H1 (cell line): ENCODE measurements at regions not wholly inside any gene's neighbourhood (a gene's known extent, or its start where the extent isn't known, plus 50 kb on each side); places are given as distances from the start of the nearest gene placed in this dataset.

Experiments used
- CTCF ChIA-PET: fragments of 300-600 bp; sonication (Branson Sonifier 250); formaldehyde crosslinking; loops from one replicate; lab custom pipeline; 2021; ENCODE audit not compliant: partially characterized antibody; lab: Charles Lee
- POLR2A ChIA-PET: fragments of 300-600 bp; sonication (Branson Sonifier 250); formaldehyde crosslinking; loops from one replicate; lab custom pipeline; 2021; ENCODE audit warnings: inconsistent platforms; ENCODE audit not compliant: partially characterized antibody; lab: Charles Lee
- DNase-seq, 2 experiments: peaks; one replicate each; pipeline versions ENCODE4 v3.0.0 to v3.0.0-alpha.2; 2010 to 2022; ENCODE audit warnings: low spot score in 2 of 2, low read depth in 1 of 2, mixed read lengths in 1 of 2
- FAIRE-seq: peaks from 2 replicates; lab custom pipeline; 2011; peaks lifted over from hg19 to GRCh38; lab: Jason Lieb, UNC
- H2AFZ ChIP-seq: 2 replicates; pipeline ENCODE4 v1.8.1; 2012; ENCODE audit warnings: low read length, inconsistent platforms
- H2AK5ac ChIP-seq: 2 replicates; pipeline ENCODE4 v1.6.1; 2013; ENCODE audit warnings: low read depth, low read length
- H2BK120ac ChIP-seq: replicated peaks from 2 replicates; pipeline ENCODE3; 2013; ENCODE audit warnings: low read depth, low read length, inconsistent platforms
- H2BK12ac ChIP-seq: 2 replicates; pipeline ENCODE4 v1.6.1; 2013; ENCODE audit warnings: low read depth, low read length
- H2BK15ac ChIP-seq: 2 replicates; pipeline ENCODE4 v1.6.1; 2013; ENCODE audit warnings: low read length
- H2BK20ac ChIP-seq: 2 replicates; pipeline ENCODE4 v1.6.1; 2013; ENCODE audit warnings: low read length
- H2BK5ac ChIP-seq: 2 replicates; pipeline ENCODE4 v1.6.1; 2013; ENCODE audit warnings: low read depth, low read length
- H3K14ac ChIP-seq: 2 replicates; pipeline ENCODE4 v1.6.1; 2013; ENCODE audit warnings: inconsistent platforms; ENCODE audit not compliant: insufficient read length
- H3K18ac ChIP-seq: 2 replicates; pipeline ENCODE4 v1.6.1; 2013; ENCODE audit warnings: low read length; ENCODE audit errors: extremely low read depth
- H3K23ac ChIP-seq: 2 replicates; pipeline ENCODE4 v1.6.1; 2013; ENCODE audit warnings: inconsistent platforms; ENCODE audit not compliant: insufficient read length
- H3K23me2 ChIP-seq: 2 replicates; pipeline ENCODE4 v1.6.1; 2013; ENCODE audit warnings: low read depth, low read length
- H3K27ac ChIP-seq: 2 replicates; pipeline ENCODE4 v1.6.1; 2011; ENCODE audit warnings: low read depth, low read length, inconsistent platforms
- H3K27me3 ChIP-seq, 4 experiments: replicated peaks in 1 of 4; 1 replicate in 1 of 4; 2 replicates in 3 of 4; pipeline versions ENCODE4 v1.6.1 to v1.8.1; 2011 to 2013; ENCODE audit warnings: low read length in 3 of 4, mild to moderate bottlenecking in 3 of 4, inconsistent platforms in 2 of 4, mixed read lengths in 2 of 4, moderate library complexity in 1 of 4; ENCODE audit not compliant: control insufficient read depth in 3 of 4, insufficient read depth in 3 of 4; ENCODE audit errors: extremely low read depth in 1 of 4
- H3K36me3 ChIP-seq, 4 experiments: 2 replicates each; pipeline versions ENCODE4 v1.6.1 to v1.8.1; 2011 to 2013; ENCODE audit warnings: mild to moderate bottlenecking in 4 of 4, low read length in 3 of 4, moderate library complexity in 2 of 4, control low read depth in 1 of 4, inconsistent platforms in 1 of 4; ENCODE audit not compliant: insufficient read depth in 4 of 4, control insufficient read depth in 2 of 4
- H3K4ac ChIP-seq: replicated peaks from 2 replicates; pipeline ENCODE3; 2013; ENCODE audit warnings: low read length, low read depth, mixed read lengths, inconsistent platforms; ENCODE audit not compliant: insufficient read length
- H3K4me1 ChIP-seq, 4 experiments: replicated peaks in 1 of 4; 1 replicate in 1 of 4; 2 replicates in 3 of 4; pipeline versions ENCODE4 v1.6.1 to v1.8.1; 2011 to 2013; ENCODE audit warnings: low read length in 3 of 4, inconsistent platforms in 2 of 4, mixed read lengths in 1 of 4; ENCODE audit not compliant: insufficient read depth in 4 of 4, control insufficient read depth in 3 of 4
- H3K4me2 ChIP-seq, 2 experiments: 2 replicates each; pipeline versions ENCODE4 v1.6.1 to v1.8.1; 2011 to 2013; ENCODE audit warnings: low read depth in 2 of 2, low read length in 2 of 2, control low read depth in 1 of 2, inconsistent platforms in 1 of 2, mild to moderate bottlenecking in 1 of 2; ENCODE audit not compliant: insufficient read depth in 1 of 2
- H3K4me3 ChIP-seq, 4 experiments: fragments of 200-600, 300-600 bp in 1 of 4; sonication (generic), shearing (Covaris generic), sonication (Bioruptor Twin) in 1 of 4; 2 replicates each; pipeline versions ENCODE4 v1.5.1 to v1.8.1; 2011 to 2016; ENCODE audit warnings: low read length in 4 of 4, low read depth in 3 of 4, control low read depth in 2 of 4, inconsistent platforms in 2 of 4, mild to moderate bottlenecking in 2 of 4, mixed read lengths in 1 of 4, moderate library complexity in 1 of 4; ENCODE audit not compliant: insufficient read depth in 2 of 4; ENCODE audit errors: extremely low read depth in 1 of 4
- H3K56ac ChIP-seq: replicated peaks from 2 replicates; pipeline ENCODE3; 2013; ENCODE audit warnings: low read depth, mild to moderate bottlenecking, mixed read lengths, low read length, inconsistent platforms; ENCODE audit not compliant: insufficient read length
- H3K79me1 ChIP-seq: 2 replicates; pipeline ENCODE4 v1.6.1; 2013; ENCODE audit warnings: low read depth, low read length, control low read depth
- H3K79me2 ChIP-seq, 2 experiments: 2 replicates each; pipeline versions ENCODE4 v1.6.1 to v1.8.1; 2012 to 2013; ENCODE audit warnings: low read length in 2 of 2, mild to moderate bottlenecking in 2 of 2, inconsistent platforms in 1 of 2; ENCODE audit not compliant: insufficient read depth in 2 of 2, control insufficient read depth in 1 of 2
- H3K9ac ChIP-seq, 4 experiments: replicated peaks in 1 of 4; 1 replicate in 1 of 4; 2 replicates in 3 of 4; pipeline versions ENCODE4 v1.6.1 to v1.8.1; 2011 to 2013; ENCODE audit warnings: low read depth in 3 of 4, low read length in 3 of 4, control low read depth in 2 of 4, mild to moderate bottlenecking in 2 of 4, moderate library complexity in 2 of 4, inconsistent platforms in 1 of 4; ENCODE audit errors: extremely low read depth in 1 of 4
- H3K9me3 ChIP-seq, 2 experiments: 2 replicates each; pipeline versions ENCODE4 v1.6.1 to v1.8.1; 2012 to 2013; ENCODE audit warnings: mild to moderate bottlenecking in 2 of 2, moderate library complexity in 2 of 2, control low read depth in 1 of 2, inconsistent platforms in 1 of 2, low read depth in 1 of 2, low read length in 1 of 2, mixed read lengths in 1 of 2; ENCODE audit not compliant: insufficient read depth in 2 of 2
- H4K20me1 ChIP-seq, 2 experiments: replicated peaks in 1 of 2; 2 replicates each; pipeline versions ENCODE3 to v1.8.1; 2011 to 2013; ENCODE audit warnings: inconsistent platforms in 2 of 2, low read length in 2 of 2, mild to moderate bottlenecking in 1 of 2; ENCODE audit not compliant: insufficient read depth in 2 of 2, control insufficient read depth in 1 of 2
- H4K5ac ChIP-seq: 2 replicates; pipeline ENCODE4 v1.6.1; 2013; ENCODE audit warnings: low read length, low read depth, mixed read lengths, inconsistent platforms; ENCODE audit not compliant: insufficient read length
- H4K8ac ChIP-seq: 2 replicates; pipeline ENCODE4 v1.8.0; 2013; ENCODE audit warnings: mild to moderate bottlenecking, moderate library complexity, low read length, inconsistent platforms; ENCODE audit not compliant: insufficient read depth; ENCODE audit errors: extremely low read depth
- H4K91ac ChIP-seq: replicated peaks from 2 replicates; pipeline ENCODE3; 2013; ENCODE audit warnings: low read length, mixed read lengths, inconsistent platforms; ENCODE audit not compliant: insufficient read length
- CBX8 ChIP-seq: fragments of 300-800, 300-1000 bp; sonication (generic); IDR thresholded peaks from 2 replicates; pipeline ENCODE4 v1.7.1; 2016; ENCODE audit warnings: low read depth, low read length, borderline replicate concordance
- CHD1 ChIP-seq: IDR thresholded peaks from 2 replicates; pipeline ENCODE4 v1.6.1; 2012; ENCODE audit warnings: low read depth, low read length, improper control_type of control experiment
- EZH2 ChIP-seq: fragments of 200-600 bp; sonication (generic); IDR thresholded peaks from 2 replicates; pipeline ENCODE4 v1.7.1; 2012; ENCODE audit warnings: low read depth, mild to moderate bottlenecking, moderate library complexity, low read length, inconsistent platforms; ENCODE audit not compliant: severe bottlenecking
- GABPA ChIP-seq: IDR thresholded peaks from 2 replicates; pipeline ENCODE4 v1.6.1; 2011; ENCODE audit warnings: mild to moderate bottlenecking, low read length, moderate library complexity, borderline replicate concordance; ENCODE audit not compliant: insufficient read depth
- JUND ChIP-seq: IDR thresholded peaks from 2 replicates; pipeline ENCODE4 v1.6.1; 2011; ENCODE audit warnings: mild to moderate bottlenecking, improper control_type of control experiment, low read length
- MAFK ChIP-seq: IDR thresholded peaks from 2 replicates; pipeline ENCODE4 v1.6.1; 2012; ENCODE audit warnings: low read depth, mild to moderate bottlenecking, improper control_type of control experiment, low read length
- PHF8 ChIP-seq: fragments of 200-600 bp; sonication (generic); conservative IDR thresholded peaks from 2 replicates; pipeline ENCODE4 v1.7.1; 2012; ENCODE audit warnings: low read depth, mild to moderate bottlenecking, inconsistent platforms, low read length, moderate library complexity
- POLR2A ChIP-seq, 2 experiments: IDR thresholded peaks; 1 replicate in 1 of 2; 2 replicates in 1 of 2; pipeline ENCODE4 v1.6.1; 2011; ENCODE audit warnings: low read depth in 2 of 2, low read length in 2 of 2, mild to moderate bottlenecking in 2 of 2; ENCODE audit errors: control extremely low read depth in 1 of 2
- RAD21 ChIP-seq, 2 experiments: IDR thresholded peaks in 1 of 2; conservative IDR thresholded peaks in 1 of 2; 2 replicates each; pipeline ENCODE4 v1.6.1; 2011; ENCODE audit warnings: low read depth in 2 of 2, low read length in 2 of 2, improper control_type of control experiment in 1 of 2, inconsistent platforms in 1 of 2, mild to moderate bottlenecking in 1 of 2, moderate library complexity in 1 of 2
- SIN3A ChIP-seq, 2 experiments: IDR thresholded peaks in 1 of 2; conservative IDR thresholded peaks in 1 of 2; 2 replicates each; pipeline ENCODE4 v1.6.1; 2011 to 2012; ENCODE audit warnings: low read length in 2 of 2, improper control_type of control experiment in 1 of 2, low read depth in 1 of 2, mild to moderate bottlenecking in 1 of 2
- SIRT6 ChIP-seq: IDR thresholded peaks from one replicate; pipeline ENCODE4 v1.7.1; 2012; ENCODE audit warnings: low read length, inconsistent platforms
- SP1 ChIP-seq: IDR thresholded peaks from 2 replicates; pipeline ENCODE4 v1.6.1; 2011; ENCODE audit warnings: low read depth, low read length
- USF2 ChIP-seq: IDR thresholded peaks from 2 replicates; pipeline ENCODE4 v1.6.1; 2011; ENCODE audit warnings: low read length, improper control_type of control experiment
- YY1 ChIP-seq: IDR thresholded peaks from 2 replicates; pipeline ENCODE4 v1.6.1; 2011; ENCODE audit warnings: low read depth, mild to moderate bottlenecking, low read length
- whole genome bisulfite sequencing, 2 experiments: shearing (Covaris generic) in 1 of 2; methylation state at CpG; one replicate each; pipeline versions ENCODE4 v1.1.6 to v1.1.7; 2013 to 2015; ENCODE audit warnings: low lambda C conversion rate in 2 of 2, mixed read lengths in 2 of 2, inconsistent platforms in 1 of 2, low coverage in 1 of 2, missing lambda C conversion rate in 1 of 2; ENCODE audit not compliant: insufficient replicate concordance in 2 of 2, insufficient coverage in 1 of 2, insufficient read length in 1 of 2; ENCODE audit errors: extremely low coverage in 1 of 2, missing lambda C conversion rate in 1 of 2; 5-methylcytosine and 5-hydroxymethylcytosine counted together

DNA sequence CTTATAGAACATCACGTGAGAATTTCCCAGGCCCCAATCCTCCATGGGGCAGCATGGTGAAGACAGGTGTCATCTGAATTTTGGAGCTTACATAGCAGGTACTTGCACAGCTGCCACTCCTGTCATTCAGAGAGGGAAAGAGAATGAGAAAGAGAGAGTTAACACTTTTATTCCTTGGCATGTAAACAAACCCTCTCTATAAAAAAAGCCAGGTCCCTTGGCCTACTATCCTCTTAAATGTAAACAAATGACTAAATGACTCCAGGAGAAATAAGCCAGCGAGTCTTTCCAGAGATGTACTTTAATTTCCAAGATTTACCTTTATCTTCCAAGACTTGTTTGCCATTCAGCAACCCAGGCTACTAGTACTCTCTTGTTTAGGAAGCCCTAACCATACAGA is 195.3 kb upstream of the HTR2A start:
- POLR2A ChIA-PET = no interaction called here
- Histone ChIP-seq H3K4me1 (peaks cover 0 to 6% (median 1%) of the 10 kb centered on the region in 4 experiments; a peak in 2 of 7 replicates), H3K56ac (no peak overlapping the region), H2BK120ac (no peak overlapping the region), H2AFZ (no peak overlapping the region), H2BK20ac (no peak overlapping the region), H2BK12ac (no peak overlapping the region), H3K79me1 (no peaks in the 10 kb centered on the region), H3K23me2 (no peaks in the 10 kb centered on the region), H3K4me2 (no peak overlapping the region), H4K91ac (no peak overlapping the region), H2BK15ac (no peak overlapping the region), H3K27me3 (no peaks in the 10 kb centered on the region), H4K5ac (no peak overlapping the region), H3K14ac (no peak overlapping the region), H3K18ac (no peak overlapping the region), H3K9ac (no peak overlapping the region), H3K79me2 (no peaks in the 10 kb centered on the region), H3K9me3 (peaks cover 0 to 4% of the 10 kb centered on the region in 2 experiments; a peak in 1 of 4 replicates), H3K23ac (no peak overlapping the region), H3K27ac (no peak overlapping the region), H3K36me3 (no peaks in the 10 kb centered on the region), H3K4me3 (no peak overlapping the region), H2BK5ac (no peak overlapping the region), H4K8ac (no peak overlapping the region), H4K20me1 (no peaks in the 10 kb centered on the region), H2AK5ac (no peak overlapping the region), H3K4ac (no peak overlapping the region)
- FAIRE-seq (no peak), DNase-seq (no peak)
- no peak for TF ChIP-seq YY1
- no peak for TF ChIP-seq CBX8
- TF ChIP-seq CHD1 = no peak
- TF ChIP-seq MAFK = no peak
- TF ChIP-seq POLR2A (IDR thresholded peaks at IDR 0.05; ENCODE audit: control extremely low read depth in 1 of 2, low read depth in 2 of 2, low read length in 2 of 2) = no peak
- no peak for TF ChIP-seq SIN3A (conservative IDR thresholded peaks at IDR 0.05 in 1 of 2, IDR thresholded peaks at IDR 0.05 in 1 of 2; ENCODE audit: low read depth in 1 of 2, low read length in 2 of 2)
- TF ChIP-seq SP1 = no peak
- TF ChIP-seq RAD21 (IDR thresholded peaks at IDR 0.05 in 1 of 2, conservative IDR thresholded peaks at IDR 0.05 in 1 of 2; ENCODE audit: low read depth in 2 of 2, low read length in 2 of 2) = no peak
- no peak for TF ChIP-seq SIRT6
- no peak for TF ChIP-seq JUND
- no peak for TF ChIP-seq GABPA
- TF ChIP-seq USF2 = no peak
- no peak for TF ChIP-seq EZH2
- TF ChIP-seq PHF8 = no peak
- WGBS, 2 experiments = 85% methylated on average over 2 of the region's 2 CpGs; no CpG with 5 or more reads in 1 of the 2 experiments
- CTCF ChIA-PET = interaction anchor here (1.0 kb wide), 1 partner anchor 30 kb away, joined by 3 read pairs; no protein-coding TSS in a partner anchor
